ENCODE measurements at regions not wholly inside any gene's neighbourhood (a gene's known extent, or its start where the extent isn't known, plus 50 kb on each side); places are given as distances from the start of the nearest gene placed in this dataset.
A peak's percentile ranks its signal among the peaks of the same experiment; 100 is the strongest.

GRCh38 chr6:85396159-85396808 is 53.6 kb upstream of the NT5E start:
- DNase-seq: no peak
- in situ Hi-C loops (cut with MboI; ENCODE audit: low pct_unique_long_range_greater_than_20kb, low sequenced_read_pairs): no loop called here

- in situ Hi-C loops (cut with MboI; ENCODE audit: low pct_unique_long_range_greater_than_20kb, low sequenced_read_pairs): no loop called here
- no peak for DNase-seq
These were observed 54.1 kb upstream of the NT5E start for GRCh38 chr6:85395746-85396145.

- no peak for DNase-seq
- in situ Hi-C loops (cut with MboI; ENCODE audit: low pct_unique_long_range_greater_than_20kb, low sequenced_read_pairs): no loop called here
These were observed 54.9 kb upstream of the NT5E start for GRCh38 chr6:85394853-85395538.

GRCh38 chr6:85394199-85394598 is 55.7 kb upstream of the NT5E start:
- no peak for DNase-seq
- in situ Hi-C loops (cut with MboI; ENCODE audit: low pct_unique_long_range_greater_than_20kb, low sequenced_read_pairs): no loop called here

GRCh38 chr6:85392379-85392778 is 57.5 kb upstream of the NT5E start:
- no peak for DNase-seq
- in situ Hi-C loops (cut with MboI; ENCODE audit: low pct_unique_long_range_greater_than_20kb, low sequenced_read_pairs): no loop called here

GRCh38 chr6:85390775-85391174 is 59.1 kb upstream of the NT5E start:
- no peak for DNase-seq
- in situ Hi-C loops (cut with MboI; ENCODE audit: low pct_unique_long_range_greater_than_20kb, low sequenced_read_pairs): no loop called here

- in situ Hi-C loops (cut with MboI; ENCODE audit: low pct_unique_long_range_greater_than_20kb, low sequenced_read_pairs): no loop called here
- DNase-seq: no peak
These were observed 59.7 kb upstream of the NT5E start for GRCh38 chr6:85390105-85390728.

- DNase-seq: no peak
- in situ Hi-C loops (cut with MboI; ENCODE audit: low pct_unique_long_range_greater_than_20kb, low sequenced_read_pairs): no loop called here
These were observed 60.6 kb upstream of the NT5E start for GRCh38 chr6:85389151-85389797.

GRCh38 chr6:85388531-85388930 is 61.4 kb upstream of the NT5E start:
- in situ Hi-C loops (cut with MboI; ENCODE audit: low pct_unique_long_range_greater_than_20kb, low sequenced_read_pairs): no loop called here

GRCh38 chr6:85385636-85386315 is 64.1 kb upstream of the NT5E start:
- in situ Hi-C loops (cut with MboI; ENCODE audit: low pct_unique_long_range_greater_than_20kb, low sequenced_read_pairs): no loop called here

More at GRCh38 chr6:85388531-85388930, 61.4 kb upstream of the NT5E start:
- no peak for DNase-seq

GRCh38 chr6:85383042-85383441 is 66.8 kb upstream of the NT5E start:
- in situ Hi-C loops (cut with MboI; ENCODE audit: low pct_unique_long_range_greater_than_20kb, low sequenced_read_pairs): no loop called here
- DNase-seq: no peak

More at GRCh38 chr6:85385636-85386315, 64.1 kb upstream of the NT5E start:
- no peak for DNase-seq

GRCh38 chr6:85382541-85382940 is 67.3 kb upstream of the NT5E start:
- DNase-seq: no peak
- in situ Hi-C loops (cut with MboI; ENCODE audit: low pct_unique_long_range_greater_than_20kb, low sequenced_read_pairs): no loop called here

GRCh38 chr6:85372915-85373270 is 77.0 kb upstream of the NT5E start:
- in situ Hi-C loops (cut with MboI; ENCODE audit: low pct_unique_long_range_greater_than_20kb, low sequenced_read_pairs): no loop called here
- DNase-seq: no peak

GRCh38 chr6:85372188-85372914 is 77.5 kb upstream of the NT5E start:
- no peak for DNase-seq
- in situ Hi-C loops (cut with MboI; ENCODE audit: low pct_unique_long_range_greater_than_20kb, low sequenced_read_pairs): no loop called here

GRCh38 chr6:85368631-85369030 is 81.3 kb upstream of the NT5E start:
- in situ Hi-C loops (cut with MboI; ENCODE audit: low pct_unique_long_range_greater_than_20kb, low sequenced_read_pairs): no loop called here
- DNase-seq: no peak

GRCh38 chr6:85364344-85364743 is 85.5 kb upstream of the NT5E start:
- in situ Hi-C loops (cut with MboI; ENCODE audit: low pct_unique_long_range_greater_than_20kb, low sequenced_read_pairs): no loop called here

GRCh38 chr6:85363870-85364269 is 86.0 kb upstream of the NT5E start:
- in situ Hi-C loops (cut with MboI; ENCODE audit: low pct_unique_long_range_greater_than_20kb, low sequenced_read_pairs): no loop called here
- DNase-seq: no peak

More at GRCh38 chr6:85364344-85364743, 85.5 kb upstream of the NT5E start:
- peak; percentile 9 for DNase-seq

- DNase-seq: no peak
- in situ Hi-C loops (cut with MboI; ENCODE audit: low pct_unique_long_range_greater_than_20kb, low sequenced_read_pairs): no loop called here
These were observed 87.1 kb upstream of the NT5E start for GRCh38 chr6:85362652-85363310.
